GM12875 (cell line): ENCODE measurements at regions not wholly inside any gene's neighbourhood (a gene's known extent, or its start where the extent isn't known, plus 50 kb on each side); places are given as distances from the start of the nearest gene placed in this dataset.

Experiments
- H3K4me3 ChIP-seq: one replicate; pipeline ENCODE4 v1.5.1; 2011; ENCODE audit warnings: low read depth, low read length, control low read depth
- TF ChIP-seq, protein P1 (sequence below): IDR thresholded peaks from 2 replicates; pipeline ENCODE4 v1.5.1; 2011; ENCODE audit warnings: low read depth, mild to moderate bottlenecking, control low read depth, inconsistent platforms, low read length, moderate library complexity, borderline replicate concordance; ENCODE audit not compliant: insufficient read depth

DNA sequence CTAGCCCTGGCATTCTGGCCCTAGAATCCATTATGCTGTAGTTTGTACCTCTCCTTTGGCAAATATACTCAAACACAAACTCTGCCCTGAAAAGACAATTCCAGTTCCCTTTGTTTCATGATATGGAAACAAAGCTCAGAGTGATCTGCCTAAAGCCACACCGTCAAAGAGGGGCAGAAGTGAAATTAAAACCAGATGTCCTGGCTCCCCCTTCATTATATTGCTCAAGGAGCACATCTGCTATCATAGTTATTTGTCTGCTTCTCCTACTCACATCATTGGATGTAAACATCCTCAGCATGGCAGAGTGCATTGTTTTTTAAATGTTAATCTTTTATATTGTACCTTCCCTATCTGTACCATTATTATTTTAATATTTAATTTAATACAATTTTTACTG, 266.7 kb upstream of the SMARCA2 start:
- H3K4me3 ChIP-seq, result no peak overlapping the region
- TF ChIP-seq, protein P1, sequence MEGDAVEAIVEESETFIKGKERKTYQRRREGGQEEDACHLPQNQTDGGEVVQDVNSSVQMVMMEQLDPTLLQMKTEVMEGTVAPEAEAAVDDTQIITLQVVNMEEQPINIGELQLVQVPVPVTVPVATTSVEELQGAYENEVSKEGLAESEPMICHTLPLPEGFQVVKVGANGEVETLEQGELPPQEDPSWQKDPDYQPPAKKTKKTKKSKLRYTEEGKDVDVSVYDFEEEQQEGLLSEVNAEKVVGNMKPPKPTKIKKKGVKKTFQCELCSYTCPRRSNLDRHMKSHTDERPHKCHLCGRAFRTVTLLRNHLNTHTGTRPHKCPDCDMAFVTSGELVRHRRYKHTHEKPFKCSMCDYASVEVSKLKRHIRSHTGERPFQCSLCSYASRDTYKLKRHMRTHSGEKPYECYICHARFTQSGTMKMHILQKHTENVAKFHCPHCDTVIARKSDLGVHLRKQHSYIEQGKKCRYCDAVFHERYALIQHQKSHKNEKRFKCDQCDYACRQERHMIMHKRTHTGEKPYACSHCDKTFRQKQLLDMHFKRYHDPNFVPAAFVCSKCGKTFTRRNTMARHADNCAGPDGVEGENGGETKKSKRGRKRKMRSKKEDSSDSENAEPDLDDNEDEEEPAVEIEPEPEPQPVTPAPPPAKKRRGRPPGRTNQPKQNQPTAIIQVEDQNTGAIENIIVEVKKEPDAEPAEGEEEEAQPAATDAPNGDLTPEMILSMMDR, result no peak

DNA sequence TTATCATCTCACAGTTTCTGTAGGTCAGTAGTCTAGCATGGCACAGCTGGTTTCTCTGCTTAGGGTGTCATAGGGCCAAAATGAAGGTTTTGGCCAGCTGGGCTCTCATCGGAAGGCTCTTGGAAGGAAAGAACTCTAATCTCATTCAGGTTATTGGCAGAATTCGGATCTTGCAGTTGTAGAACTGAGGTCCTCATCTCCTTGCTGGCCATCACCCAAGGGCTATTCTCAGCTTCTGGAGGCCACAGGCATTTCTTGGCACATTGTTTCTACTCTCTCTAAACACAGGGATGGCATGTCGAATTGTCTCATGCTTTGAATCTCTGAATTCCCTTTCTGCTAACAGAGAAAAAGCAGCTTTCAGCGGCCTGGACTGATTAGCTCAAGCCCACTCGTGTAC, 258.0 kb upstream of the SMARCA2 start:
- TF ChIP-seq, protein P1, result no peak
- no peak overlapping the region for H3K4me3 ChIP-seq

DNA sequence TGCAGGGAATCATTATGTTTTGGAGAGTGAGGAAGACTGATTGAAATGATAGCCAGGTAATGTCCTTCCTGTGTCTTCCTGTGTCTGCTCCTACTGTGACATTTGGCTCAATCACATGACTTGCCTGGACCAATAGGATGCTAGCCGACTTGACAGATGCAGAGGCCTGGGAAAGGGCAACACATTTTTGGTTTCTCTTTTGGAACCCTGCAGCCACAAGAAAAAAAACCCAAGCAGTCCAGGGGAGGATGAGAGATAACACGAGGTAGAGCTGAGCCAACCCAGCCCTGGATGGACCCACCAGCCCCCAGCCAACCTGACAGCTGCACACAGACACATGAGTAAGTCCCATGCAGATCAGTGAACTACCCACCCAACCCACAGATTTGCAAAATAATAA, 256.1 kb upstream of the SMARCA2 start:
- TF ChIP-seq, protein P1, result no peak
- peak overlapping the region; percentile 12 for H3K4me3 ChIP-seq

DNA sequence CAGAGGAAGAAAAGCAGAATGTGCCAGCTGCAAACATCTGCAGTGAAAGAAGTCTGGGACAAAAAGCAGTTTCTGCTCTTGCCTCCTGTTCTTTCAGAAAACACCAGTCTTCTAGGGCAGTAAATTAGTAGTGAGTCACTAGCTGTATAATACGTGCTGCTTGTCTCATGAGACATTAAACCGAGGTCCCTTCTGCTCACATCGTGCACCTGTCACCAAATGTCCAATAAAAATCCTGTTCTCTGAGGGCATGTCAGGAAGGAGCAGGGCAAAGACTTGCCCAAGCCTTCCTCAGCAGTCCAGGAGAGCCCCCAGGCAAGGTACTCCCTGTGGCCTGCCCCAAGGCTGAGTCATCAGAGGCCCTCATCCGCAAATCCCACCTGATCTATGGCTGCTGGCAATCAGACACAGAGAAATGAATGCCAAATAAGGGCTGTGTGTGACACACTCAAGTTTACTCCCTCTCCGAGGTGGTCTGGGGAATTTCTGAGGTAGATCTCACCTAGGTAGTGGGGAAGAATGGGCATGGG, 255.3 kb upstream of the SMARCA2 start:
- peak overlapping the region; percentile 18 for H3K4me3 ChIP-seq
- TF ChIP-seq, protein P1, result no peak

DNA sequence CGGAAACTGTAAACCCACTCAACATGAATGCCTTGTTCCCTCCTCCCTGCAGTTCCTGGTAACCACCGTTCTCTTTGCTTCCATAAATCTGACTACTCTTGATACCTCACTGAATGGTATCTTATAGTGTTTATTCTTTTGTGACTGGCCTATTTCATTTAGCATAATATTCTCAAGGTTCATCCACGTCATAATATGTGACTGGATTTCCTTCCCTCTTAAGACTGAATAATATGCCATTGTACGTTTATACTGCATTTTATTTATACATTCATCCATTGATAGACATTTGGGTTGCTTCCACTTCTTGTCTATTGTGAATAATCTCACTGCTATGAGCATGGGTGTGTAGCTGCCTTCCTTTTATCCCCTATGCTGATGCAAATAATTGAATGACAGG, 253.3 kb upstream of the SMARCA2 start:
- TF ChIP-seq, protein P1, result no peak
- no peak overlapping the region for H3K4me3 ChIP-seq

DNA sequence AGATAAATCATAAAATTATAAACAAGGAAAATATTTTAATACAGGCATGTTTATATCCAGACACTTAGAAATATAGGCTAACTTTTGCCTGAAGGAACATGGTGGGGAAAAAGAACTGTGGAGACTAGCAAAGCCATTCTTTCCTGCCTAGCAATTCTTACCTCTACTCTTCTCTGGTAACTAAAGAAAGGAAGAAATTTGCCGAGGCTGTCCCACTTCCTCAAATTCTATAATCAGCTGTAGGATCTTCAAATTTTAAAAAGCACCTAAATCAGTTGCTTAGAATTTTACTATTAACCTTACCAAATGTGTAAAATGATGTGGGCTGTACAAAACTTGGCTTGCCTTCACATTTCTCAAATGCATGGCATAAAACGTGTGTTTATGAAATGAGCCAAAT, 249.1 kb upstream of the SMARCA2 start:
- no peak overlapping the region for H3K4me3 ChIP-seq
- TF ChIP-seq, protein P1, result no peak

DNA sequence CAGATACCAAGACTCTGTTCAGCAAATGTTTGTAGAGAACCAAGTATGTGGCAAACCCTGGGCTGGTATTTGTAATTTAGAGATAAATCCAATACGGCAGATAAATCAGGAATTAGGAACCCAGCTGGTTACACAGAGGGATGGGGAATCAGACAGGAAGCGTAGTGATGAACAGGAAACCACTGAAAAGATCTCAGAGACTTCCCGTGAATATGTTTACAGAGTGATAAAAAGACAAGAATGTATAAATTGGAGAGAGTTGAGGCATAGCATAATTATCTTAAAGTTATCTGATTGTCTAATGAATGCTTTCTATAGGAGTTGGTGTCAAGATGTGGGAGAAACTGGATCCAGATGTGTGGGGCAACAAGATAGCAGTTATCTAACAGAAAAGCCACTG, 246.6 kb upstream of the SMARCA2 start:
- TF ChIP-seq, protein P1, result no peak
- no peak overlapping the region for H3K4me3 ChIP-seq
